ENCODE measurements at regions not wholly inside any gene's neighbourhood (a gene's known extent, or its start where the extent isn't known, plus 50 kb on each side); places are given as distances from the start of the nearest gene placed in this dataset.

GRCh38 chr14:96989306-96989705 lies 192.1 kb downstream of the VRK1 start:
- Histone ChIP-seq H3K4me3 (no peak overlapping the region), H3K27me3 (replicated peaks; ENCODE audit: insufficient read depth) (no peaks in the 10 kb centered on the region), H3K36me3 (no peaks in the 10 kb centered on the region), H3K4me1 (ENCODE audit: control insufficient read depth in 1 of 2, low read depth in 2 of 2) (no peaks in the 10 kb centered on the region), H3K27ac (no peak overlapping the region), H3K9me3 (no peaks in the 10 kb centered on the region)
- TF ChIP-seq CTCF (IDR thresholded peaks at IDR 0.05), result no peak
- ATAC-seq (ENCODE audit: insufficient number of reproducible peaks, low FRiP score, low read depth) (no peak), DNase-seq (ENCODE audit: low spot score) (no peak)

- H3K36me3 ChIP-seq, result no peaks in the 10 kb centered on the region
Observed at GRCh38 chr14:96991226-96991625, 194.0 kb downstream of the VRK1 start.

GRCh38 chr14:96994999-96995398 lies 197.8 kb downstream of the VRK1 start:
- no peak overlapping the region for H3K27ac ChIP-seq
- TF ChIP-seq CTCF (IDR thresholded peaks at IDR 0.05), result no peak
- H3K4me1 ChIP-seq (ENCODE audit: control insufficient read depth in 1 of 2, low read depth in 2 of 2), result no peaks in the 10 kb centered on the region
- no peaks in the 10 kb centered on the region for H3K27me3 ChIP-seq (replicated peaks; ENCODE audit: insufficient read depth)
- ATAC-seq (ENCODE audit: insufficient number of reproducible peaks, low FRiP score, low read depth), result no peak
- H3K36me3 ChIP-seq, result no peaks in the 10 kb centered on the region
- DNase-seq (ENCODE audit: low spot score), result no peak
- no peak overlapping the region for H3K4me3 ChIP-seq
- no peaks in the 10 kb centered on the region for H3K9me3 ChIP-seq

More at GRCh38 chr14:96991226-96991625, 194.0 kb downstream of the VRK1 start:
- H3K27me3 ChIP-seq (replicated peaks; ENCODE audit: insufficient read depth), result no peaks in the 10 kb centered on the region
- TF ChIP-seq CTCF (IDR thresholded peaks at IDR 0.05), result no peak
- no peak overlapping the region for H3K27ac ChIP-seq
- H3K4me1 ChIP-seq (ENCODE audit: control insufficient read depth in 1 of 2, low read depth in 2 of 2), result no peaks in the 10 kb centered on the region
- H3K4me3 ChIP-seq, result no peak overlapping the region
- H3K9me3 ChIP-seq, result no peaks in the 10 kb centered on the region
- no peak for DNase-seq (ENCODE audit: low spot score)
- ATAC-seq (ENCODE audit: insufficient number of reproducible peaks, low FRiP score, low read depth), result no peak

- no peaks in the 10 kb centered on the region for H3K9me3 ChIP-seq
- no peak for TF ChIP-seq CTCF (IDR thresholded peaks at IDR 0.05)
Observed at GRCh38 chr14:96997269-96997668, 200.1 kb downstream of the VRK1 start.

GRCh38 chr14:96997996-96998395 lies 200.8 kb downstream of the VRK1 start:
- no peak overlapping the region for H3K4me3 ChIP-seq
- H3K27ac ChIP-seq, result no peak overlapping the region
- no peaks in the 10 kb centered on the region for H3K27me3 ChIP-seq (replicated peaks; ENCODE audit: insufficient read depth)
- H3K4me1 ChIP-seq (ENCODE audit: control insufficient read depth in 1 of 2, low read depth in 2 of 2), result no peaks in the 10 kb centered on the region
- no peak for ATAC-seq (ENCODE audit: insufficient number of reproducible peaks, low FRiP score, low read depth)
- H3K9me3 ChIP-seq, result no peaks in the 10 kb centered on the region
- TF ChIP-seq CTCF (IDR thresholded peaks at IDR 0.05), result no peak
- H3K36me3 ChIP-seq, result no peaks in the 10 kb centered on the region
- DNase-seq (ENCODE audit: low spot score), result no peak

More at GRCh38 chr14:96997269-96997668, 200.1 kb downstream of the VRK1 start:
- DNase-seq (ENCODE audit: low spot score) (no peak), ATAC-seq (ENCODE audit: insufficient number of reproducible peaks, low FRiP score, low read depth) (no peak)
- Histone ChIP-seq H3K27ac (no peak overlapping the region), H3K27me3 (replicated peaks; ENCODE audit: insufficient read depth) (no peaks in the 10 kb centered on the region), H3K4me1 (ENCODE audit: control insufficient read depth in 1 of 2, low read depth in 2 of 2) (no peaks in the 10 kb centered on the region), H3K36me3 (no peaks in the 10 kb centered on the region), H3K4me3 (no peak overlapping the region)
